CD4-positive, alpha-beta T cell treated with Interleukin-2 at 100 ng/mL for 4 hours (primary cell): ENCODE measurements at regions not wholly inside any gene's neighbourhood (a gene's known extent, or its start where the extent isn't known, plus 50 kb on each side); places are given as distances from the start of the nearest gene placed in this dataset.
"Not testable (repeated sequence)": the region's sequence is repeated elsewhere in the genome, so short reads cannot be mapped to it uniquely, and the experiment has no call there.

ENCODE experiments used
- DNase-seq: peaks from one replicate; pipeline ENCODE4 v3.0.0-alpha.2; 2020; ENCODE audit warnings: low spot score

DNA sequence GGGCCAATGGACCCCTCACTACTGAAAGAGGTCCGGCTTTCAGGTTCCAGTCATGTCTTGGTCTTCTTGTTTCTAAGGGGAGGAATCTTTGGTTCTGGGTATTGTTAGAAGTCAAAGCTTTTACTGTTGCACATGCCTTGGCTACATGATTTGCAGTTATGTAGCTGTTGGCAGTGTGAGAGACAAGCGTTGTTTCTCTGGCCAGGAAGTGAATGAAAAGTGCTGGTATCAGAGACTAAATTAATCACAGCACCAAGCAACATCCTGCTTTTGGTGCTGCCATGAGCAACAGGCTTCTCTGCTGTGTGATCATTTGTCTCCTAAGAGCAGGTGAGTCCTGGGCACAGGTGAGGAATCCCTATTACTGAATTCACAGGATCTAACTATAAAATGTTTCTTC, 100.1 kb upstream of the PRSS3 start:
- DNase-seq: no peak

DNA sequence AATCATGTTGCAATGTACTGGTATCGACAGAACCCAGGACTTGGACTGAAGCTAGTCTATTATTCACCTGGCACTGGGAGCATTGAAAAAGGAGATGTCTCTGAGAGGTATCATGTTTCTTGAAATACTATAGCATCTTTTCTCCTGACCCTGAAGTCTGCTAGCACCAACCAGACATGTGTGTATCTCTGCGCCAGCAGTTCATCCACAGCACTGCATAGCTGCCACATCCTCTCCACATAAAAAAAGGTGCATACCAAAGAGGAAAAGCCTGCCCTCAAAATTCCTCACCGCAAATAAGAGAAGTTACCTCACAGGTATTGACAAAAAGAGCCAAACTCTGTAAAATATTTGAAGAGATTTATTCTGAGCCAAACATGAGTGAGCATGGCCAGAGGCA, 99.5 kb upstream of the PRSS3 start:
- DNase-seq: no peak

DNA sequence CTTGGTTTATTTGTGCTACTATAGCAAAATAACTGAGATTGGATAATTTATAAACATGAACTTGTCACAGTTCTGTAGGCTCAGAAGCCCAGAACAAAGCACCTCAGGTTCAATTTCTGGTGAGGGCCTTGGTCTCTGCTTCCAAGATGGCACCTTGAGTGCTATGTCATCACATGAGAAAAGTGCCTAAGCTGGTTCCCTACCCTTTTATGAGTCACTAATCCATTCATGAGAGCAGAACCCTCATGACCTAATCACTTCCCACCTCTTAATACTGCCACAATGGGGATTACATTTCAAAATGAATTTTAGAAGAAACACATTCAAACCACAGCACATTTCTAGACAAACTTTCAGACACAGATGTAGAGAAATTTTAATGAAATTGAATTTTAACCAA, 98.2 kb upstream of the PRSS3 start:
- DNase-seq: no peak

DNA sequence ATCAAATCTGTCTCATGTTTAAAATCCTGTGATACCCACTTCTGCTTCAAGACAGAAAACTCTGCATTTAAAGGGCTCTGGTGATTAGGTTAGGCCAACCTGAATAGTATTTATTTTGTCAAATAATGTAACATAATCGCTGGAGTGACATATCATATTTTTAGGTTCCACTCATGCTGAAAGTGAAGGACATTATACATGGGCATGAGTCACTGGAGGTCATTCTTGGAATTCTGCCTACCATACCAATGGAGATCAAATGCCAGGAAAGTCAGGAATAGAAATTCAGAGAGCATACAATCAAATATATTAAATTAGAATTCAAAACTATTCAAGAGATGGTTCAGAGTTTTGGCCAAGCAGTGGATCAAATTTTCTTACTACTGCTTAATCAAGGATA, 97.1 kb upstream of the PRSS3 start:
- no peak for DNase-seq

DNA sequence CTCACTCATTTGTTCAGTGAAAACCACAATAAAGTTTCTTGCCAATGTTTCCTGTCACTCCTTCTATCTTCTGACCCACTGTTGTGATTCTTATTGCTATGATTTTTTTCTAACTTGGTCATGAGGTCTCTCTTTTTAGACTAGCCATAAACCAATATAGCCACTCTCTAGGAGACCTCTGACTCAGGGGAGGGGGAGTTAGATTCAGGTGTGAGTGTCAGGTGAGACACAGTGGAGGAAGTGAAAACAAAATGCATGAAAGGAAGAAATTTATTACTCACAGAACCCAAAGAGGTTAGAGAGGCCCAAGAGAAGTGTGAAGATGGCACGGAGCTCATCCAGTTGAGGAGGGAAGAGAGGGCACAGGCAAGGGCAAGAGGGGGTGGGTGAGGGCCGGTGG, 94.4 kb upstream of the PRSS3 start:
- not testable (repeated sequence) for DNase-seq

DNA sequence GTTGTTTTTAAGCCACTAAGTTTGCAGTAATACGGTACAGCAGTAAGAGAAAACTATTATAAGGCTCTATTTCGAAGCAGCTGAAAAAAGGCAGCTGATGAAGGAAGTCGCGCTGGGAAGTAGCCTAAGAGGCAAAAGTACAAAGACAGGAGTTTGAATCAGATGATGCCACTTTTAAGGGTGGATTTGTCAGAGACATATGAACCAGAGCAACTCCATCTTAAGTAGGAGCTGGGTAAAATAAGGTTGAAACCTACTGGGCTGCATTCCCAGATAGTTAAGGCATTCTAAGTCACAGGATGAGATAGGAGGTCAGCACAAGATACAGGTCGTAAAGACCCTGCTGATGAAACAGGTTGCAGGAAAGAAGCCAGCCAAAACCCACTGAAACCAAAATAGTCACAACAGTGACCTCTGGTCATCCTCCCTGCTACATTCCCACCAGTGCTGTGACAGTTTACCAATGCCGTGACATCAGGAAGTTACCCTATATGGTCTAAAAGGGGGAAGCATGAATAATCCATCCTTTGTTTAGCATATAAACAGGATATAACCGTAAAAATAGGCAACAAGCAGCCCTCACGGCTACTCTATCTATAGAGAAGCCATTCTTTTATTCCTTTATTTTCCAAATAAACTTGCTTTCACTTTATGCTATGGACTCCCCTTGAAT, 91.8 kb upstream of the PRSS3 start:
- no peak for DNase-seq

DNA sequence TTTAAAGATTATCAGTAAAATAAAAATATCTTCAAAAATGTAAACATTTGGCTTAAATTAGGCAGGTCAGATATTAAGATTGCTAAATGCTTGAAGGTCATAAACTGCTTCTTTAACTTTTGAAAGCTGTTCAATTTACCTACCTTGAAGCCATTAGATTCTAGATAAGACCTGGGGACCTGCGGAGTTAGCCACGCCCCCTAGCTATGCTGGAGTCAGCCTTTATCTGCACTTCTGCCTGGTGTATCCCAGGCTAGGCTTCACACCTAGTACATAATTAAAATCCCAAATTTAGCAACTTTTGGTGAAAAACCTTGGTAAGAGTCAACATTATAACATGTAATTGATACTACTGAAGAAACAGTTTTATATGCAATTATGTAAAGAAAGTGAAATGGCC, 89.9 kb upstream of the PRSS3 start:
- not testable (repeated sequence) for DNase-seq

DNA sequence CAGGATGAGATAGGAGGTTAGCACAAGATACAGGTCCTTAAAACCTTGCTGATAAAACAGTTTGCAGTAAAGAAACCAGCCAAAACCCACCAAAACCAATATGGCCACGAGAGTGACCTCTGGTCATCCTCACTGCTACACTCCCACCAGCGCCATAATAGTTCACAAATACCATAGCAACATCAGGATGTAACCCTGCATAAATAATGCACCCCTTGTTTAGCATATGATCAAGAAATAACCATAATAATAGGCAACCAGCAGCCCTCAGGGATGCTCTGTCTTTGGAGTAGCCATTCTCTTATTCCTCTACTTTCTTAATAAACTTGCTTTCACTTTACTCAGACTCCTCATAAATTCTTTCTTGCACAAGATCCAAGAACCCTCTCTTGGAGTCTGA, 86.9 kb upstream of the PRSS3 start:
- DNase-seq: no peak

DNA sequence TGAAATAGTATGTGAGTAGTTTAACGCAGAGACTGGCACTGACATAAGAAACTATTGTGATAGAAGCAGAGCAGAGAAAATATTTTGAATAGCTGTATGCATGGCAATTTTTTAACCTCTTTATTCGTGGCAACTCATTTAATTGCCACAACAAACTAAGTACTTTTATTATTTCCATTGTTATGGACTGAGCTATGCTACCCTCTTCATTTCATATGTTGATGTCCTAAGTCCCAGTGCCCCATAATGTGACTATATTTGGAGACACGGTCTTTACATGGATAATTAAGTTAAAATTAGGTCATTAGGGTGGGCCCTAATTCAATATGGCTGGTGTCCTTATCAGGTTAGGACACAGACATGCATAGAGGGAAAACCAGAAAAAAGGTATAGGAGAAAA, 86.1 kb upstream of the PRSS3 start:
- DNase-seq: no peak

DNA sequence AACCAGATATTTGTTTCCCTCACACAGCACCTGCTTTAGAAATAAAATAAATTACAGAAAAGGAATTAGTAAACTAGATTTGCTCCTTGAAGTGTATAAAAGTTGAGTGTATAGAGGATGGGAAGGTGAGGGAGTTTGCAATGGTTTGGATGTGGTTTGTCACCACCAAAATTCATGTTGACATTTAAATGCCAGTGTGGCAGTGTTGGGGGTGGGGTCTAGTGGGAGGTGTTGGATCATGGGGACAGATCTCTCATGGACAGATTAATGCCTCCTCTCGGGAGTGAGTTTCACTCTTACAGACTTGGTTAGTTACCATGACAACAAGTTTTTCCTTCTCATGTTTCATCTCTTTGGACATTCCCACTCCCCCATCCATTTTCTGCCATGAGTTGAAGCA, 83.9 kb upstream of the PRSS3 start:
- not testable (repeated sequence) for DNase-seq

DNA sequence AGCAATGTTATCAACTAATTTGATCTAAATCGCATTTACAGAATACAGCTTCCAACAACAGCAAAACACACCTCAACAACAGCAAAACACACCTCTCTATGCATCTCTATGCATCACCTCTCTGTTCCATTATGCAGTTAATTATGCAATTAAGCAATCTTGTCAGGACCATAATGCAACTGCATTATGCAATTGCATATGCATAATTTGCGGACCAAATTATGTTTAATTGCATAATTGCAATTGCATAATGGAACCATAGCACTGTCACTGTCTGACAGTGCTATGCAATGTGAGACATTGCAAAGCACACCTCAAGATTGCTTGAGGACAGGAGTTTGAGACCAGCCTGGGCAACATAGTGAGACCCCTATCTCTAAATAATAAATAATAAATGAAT, 80.4 kb upstream of the PRSS3 start:
- no peak for DNase-seq

DNA sequence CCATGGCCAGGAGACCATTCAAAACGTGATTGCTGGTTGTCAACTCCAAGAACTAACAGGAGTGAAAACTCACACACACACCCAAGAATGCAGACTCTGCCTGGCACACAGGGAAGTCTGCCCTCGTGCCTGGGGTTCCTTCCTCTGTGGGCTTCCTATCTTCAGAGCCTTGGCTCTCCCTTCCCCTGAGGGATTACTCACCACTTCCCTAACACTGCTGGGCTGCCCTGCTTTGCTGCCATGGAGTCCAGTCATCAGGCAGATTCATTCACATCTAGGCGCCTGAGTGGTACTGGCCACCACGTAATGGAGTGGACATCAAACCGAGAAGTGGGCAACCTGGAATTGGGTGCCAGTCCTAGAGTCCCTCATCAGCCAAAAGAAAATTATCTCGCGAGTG, 76.4 kb upstream of the PRSS3 start:
- no peak for DNase-seq

DNA sequence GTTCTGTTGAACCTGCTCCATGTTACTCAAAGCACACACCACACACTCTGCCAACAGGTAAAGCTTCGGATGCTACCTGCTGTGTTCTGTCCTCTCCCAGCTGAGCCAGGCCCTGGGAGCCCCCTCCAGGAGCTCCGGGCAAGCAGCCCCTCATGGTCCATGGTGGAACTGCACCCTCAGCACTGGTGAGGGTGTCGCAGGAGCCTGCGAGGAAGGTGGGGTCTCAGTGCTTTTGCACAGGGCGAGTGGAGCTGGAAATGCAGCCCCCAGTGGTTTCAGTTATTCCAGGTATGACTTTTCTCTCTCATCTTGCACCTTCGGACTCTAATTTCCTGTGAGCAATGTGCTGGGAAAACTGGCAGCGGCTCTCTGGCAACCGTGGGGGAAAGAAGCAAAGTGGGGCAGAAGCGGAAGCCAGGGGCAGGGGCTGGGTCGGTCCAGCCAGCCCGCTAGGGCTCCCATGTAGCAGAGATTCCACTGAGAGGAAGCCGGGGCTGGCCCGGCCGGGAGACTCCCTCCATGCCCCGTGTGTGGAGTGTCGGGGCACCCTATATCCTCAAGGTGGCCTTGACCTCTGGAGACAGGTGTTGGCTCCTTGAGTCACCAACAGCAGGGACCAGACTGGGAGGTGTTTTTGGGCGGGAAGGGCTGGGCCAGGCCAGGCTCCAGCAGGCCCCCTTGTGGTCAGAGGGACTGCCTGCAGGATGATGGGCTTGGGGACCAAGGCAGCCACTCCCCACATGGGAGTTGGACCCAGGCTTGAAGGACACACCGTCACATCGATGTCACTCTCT, 75.6 kb upstream of the PRSS3 start:
- DNase-seq: peak; percentile 32

DNA sequence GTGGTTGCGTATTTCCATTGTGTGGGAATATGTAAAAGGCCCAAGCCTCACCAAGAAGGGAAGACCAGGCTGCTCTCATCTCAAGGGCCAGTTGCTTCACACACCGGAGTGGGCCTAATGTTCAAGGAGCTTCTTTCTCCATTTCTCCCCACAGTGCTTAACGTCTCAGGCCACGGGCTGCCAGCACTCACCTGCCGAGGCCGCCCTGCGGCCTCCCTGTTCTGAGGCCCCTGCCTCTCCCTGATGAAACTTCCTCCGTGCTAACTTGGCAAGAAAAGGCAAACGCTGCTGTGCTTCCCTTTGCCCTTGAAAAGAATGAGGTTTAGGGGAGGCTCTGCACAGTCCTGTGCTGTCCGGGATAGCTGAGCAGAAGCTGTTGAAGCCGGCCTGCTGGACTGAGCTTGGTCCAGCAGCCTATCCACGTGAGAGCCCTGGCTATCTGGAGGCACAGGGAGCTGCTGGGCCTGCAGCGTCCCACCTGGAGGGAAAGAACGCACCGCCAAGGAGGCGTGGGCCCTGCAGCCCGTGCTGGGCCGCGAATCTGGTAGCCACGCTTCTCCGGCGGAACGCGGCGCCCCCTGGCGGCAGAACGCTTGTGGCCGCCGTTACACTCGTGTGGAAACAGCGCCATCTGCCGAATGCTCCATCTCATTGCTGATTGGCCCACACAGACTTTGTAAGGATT, 73.5 kb upstream of the PRSS3 start:
- peak; percentile 85 for DNase-seq

DNA sequence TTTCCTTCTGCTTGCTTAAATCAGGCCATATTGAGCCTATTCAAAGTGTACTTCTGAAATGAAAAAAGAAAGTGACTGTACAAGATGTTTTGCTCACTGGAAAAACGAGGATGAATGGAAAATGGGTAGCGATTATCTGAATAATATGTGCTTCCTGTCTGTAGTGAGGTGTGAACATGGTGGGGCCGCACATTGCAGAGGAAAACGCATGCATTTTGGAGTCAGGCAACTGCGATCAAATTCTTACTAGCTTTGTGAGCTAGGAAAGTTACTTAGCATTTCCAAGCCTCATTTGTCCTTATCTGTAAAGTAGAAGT, 73.0 kb upstream of the PRSS3 start:
- DNase-seq: no peak

DNA sequence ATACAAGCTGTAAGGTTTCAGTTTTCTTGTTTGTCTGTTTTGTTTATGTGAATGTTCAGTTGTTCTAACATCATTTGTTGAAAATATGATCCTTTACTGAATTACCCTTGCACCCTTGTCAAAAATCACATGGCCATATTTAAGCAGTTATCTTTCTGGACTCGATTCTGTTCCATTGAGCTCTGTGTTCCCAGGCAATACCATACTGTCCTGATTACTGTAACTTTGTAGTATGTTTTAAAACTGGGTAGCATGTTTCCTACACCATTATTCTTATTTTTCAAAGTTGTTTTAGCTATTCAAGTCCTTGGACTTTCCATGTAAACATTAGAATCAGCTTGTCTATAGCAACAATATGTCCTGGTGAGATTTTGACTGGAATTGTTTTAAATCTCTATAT, 66.7 kb upstream of the PRSS3 start:
- DNase-seq: no peak

DNA sequence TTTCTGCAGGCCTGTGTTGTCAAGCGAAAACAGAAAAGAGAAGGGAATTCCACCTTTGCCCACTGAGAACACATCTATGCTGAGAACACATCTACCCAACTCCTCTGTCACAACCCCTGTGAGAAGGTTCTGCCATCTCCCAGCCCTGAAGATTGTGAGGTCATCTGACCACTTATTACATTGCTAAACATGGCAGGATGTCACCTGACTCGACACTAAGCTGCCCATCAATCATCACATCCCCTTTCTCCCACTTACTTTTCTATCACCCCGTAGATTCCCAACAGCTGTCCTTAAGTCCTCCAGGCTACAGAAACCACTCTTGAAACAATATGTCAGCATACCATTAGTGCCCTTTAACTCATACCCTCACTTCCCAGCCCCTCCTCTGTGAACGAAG, 64.2 kb upstream of the PRSS3 start:
- no peak for DNase-seq

DNA sequence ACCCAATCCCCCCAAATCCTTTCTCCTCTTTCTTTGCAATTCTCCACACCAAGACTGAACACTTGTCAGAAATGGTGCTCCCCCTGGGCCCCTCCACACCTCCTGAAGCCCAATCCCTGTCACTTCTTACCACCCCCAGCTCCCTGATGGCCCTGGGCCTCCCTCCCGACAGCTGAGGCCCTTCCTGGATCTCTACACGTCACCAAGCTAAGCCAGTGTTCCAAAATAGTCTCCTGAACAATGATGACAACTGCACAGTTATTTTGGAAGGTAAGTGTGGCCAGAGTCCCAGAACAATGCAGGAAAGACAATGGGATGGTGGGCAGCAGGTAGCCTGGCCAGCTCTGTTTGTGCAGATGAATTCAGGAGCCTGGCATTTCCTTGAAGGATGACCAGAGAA, 63.7 kb upstream of the PRSS3 start:
- DNase-seq: no peak

DNA sequence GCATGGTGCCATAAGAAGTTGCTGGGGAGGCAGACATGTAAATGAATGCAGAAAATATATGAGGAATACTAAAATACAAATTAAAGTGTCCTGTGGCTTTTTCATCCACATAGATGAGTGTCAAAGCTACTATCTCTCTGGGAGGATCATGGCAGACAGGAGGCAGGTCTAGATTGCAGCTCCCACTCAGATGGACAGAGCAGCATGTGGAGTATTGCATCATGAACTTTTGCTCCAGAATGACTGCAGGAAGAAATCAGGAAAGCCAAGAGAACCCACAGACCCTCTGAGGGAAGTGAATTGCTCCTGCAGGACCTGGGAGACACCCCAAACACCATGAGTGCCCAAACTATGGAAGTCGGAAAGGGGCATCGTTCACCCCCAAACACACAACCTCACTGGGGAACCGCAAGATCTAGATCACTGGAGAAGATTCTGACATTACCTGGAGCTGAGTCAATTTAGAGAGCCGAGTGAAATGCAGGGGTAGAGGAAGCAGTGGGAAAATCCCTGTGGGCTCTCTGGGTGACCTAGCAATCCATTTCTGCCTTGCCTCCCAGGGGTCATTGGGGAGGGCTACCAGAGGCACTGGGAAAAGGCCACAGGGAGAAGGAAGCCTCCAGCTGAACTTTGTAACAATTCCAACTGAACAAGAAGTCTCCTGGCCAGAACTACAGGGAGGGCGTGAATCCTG, 61.0 kb upstream of the PRSS3 start:
- DNase-seq: not testable (repeated sequence)

DNA sequence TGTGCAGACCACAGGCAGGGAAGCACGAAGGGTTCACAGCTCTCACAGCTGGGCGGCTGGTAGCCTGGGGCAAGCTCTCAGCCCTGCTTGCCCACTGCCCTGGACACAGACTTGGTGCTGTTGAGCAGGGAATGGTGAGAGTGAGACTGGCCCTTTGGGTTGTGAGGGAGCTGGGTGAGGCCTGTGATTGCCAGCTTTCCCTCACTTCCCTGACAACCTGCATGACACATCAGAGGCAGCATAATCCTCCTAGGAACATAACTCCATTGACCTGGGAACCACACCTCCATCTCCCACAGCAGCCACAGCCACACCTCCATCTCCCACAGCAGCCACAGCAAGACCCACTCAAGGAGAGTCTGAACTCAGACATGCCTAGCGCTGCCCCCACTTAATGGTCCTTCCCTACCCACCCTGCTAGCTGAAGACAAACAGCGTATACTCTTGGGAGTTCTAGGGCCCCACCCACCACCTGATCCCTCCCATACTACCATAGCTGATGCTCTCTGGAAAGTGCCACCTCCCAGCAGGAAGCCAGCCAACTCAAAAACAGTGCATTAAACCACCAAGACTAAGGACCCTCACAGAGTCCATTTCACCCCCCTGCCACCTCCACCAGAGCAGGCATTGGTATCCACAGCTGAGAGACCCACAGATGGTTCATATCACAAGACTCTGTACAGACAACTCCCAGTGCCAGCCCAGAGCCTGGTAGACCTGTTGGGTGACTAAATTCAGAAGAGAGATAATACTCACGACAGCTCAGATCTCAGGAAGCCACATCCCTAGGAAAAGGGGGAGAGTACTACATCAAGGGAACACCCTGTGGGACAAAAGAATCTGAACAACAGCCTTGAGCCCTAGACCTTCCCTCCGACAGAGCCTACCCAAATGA, 60.2 kb upstream of the PRSS3 start:
- DNase-seq: not testable (repeated sequence)

DNA sequence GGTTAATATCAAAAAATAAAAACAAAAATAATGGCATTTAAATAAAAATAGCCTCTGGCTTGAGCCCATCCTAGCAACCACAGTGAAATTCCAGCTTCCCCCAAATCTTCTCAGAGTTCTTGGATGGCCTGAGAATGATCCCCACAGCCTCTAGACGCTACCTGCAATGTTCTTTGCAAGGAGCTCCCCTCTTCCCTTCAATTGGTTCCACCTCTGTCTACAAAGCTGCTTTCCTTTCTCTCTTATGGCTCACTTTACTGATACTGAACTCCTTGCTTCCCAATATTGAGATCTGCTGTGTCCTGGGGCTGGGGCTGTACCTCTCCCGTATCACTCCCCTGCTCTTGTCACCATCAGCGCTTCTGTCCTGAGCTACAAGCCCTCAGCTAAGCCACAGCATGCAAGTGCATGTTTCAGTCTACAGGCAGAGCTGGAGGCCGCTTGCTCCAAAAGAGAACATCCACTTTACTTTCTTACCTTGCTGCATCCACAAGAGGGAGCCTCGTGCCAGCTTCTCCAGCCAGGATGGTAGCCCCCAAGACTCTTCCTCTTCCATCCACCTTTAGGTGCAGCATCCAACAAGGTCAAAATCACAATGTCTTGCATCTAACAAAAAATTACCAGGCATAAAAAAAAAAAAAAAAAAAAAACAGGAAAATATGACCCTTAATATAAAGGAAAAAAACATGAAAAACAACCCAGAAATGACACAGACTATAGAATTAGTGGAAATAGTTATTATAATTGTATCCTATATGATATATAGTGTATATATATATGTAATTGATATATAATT, 57.4 kb upstream of the PRSS3 start:
- no peak for DNase-seq
